ENCODE measurements at regions not wholly inside any gene's neighbourhood (a gene's known extent, or its start where the extent isn't known, plus 50 kb on each side); places are given as distances from the start of the nearest gene placed in this dataset.

DNA sequence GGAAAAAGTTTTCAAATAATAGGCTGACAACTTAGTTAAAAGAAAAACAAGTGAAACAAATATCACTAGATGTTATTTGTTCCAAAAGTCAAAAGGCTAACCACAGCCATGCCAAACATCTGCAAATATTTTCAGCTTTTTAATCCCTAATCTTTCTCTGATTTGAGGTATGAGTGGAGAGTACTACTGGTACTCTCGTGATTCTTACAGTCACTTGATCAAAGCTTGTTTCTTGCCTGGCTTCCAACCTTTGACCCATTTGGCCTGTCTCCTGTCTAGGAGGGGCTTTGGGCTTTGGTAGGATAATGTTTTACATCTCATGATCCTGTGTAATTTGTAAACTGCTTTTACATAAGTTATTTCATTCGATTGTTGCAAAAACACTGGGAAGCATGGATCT lies 301.8 kb upstream of the SORL1-AS1 start:
- TF ChIP-seq CTCF (optimal IDR thresholded peaks at IDR 0.05 in 1 of 3, IDR thresholded peaks at IDR 0.05 in 1 of 3, conservative IDR thresholded peaks at IDR 0.05 in 1 of 3; ENCODE audit: extremely low read depth in 1 of 3, insufficient read depth in 2 of 3, low read length in 3 of 3) = no peak
- no peak for TF ChIP-seq EZH2 (IDR thresholded peaks at IDR 0.05; ENCODE audit: low read length)

Data from keratinocyte (primary cell).